ENCODE measurements at regions not wholly inside any gene's neighbourhood (a gene's known extent, or its start where the extent isn't known, plus 50 kb on each side); places are given as distances from the start of the nearest gene placed in this dataset.
A peak's percentile ranks its signal among the peaks of the same experiment; 100 is the strongest.

DNA sequence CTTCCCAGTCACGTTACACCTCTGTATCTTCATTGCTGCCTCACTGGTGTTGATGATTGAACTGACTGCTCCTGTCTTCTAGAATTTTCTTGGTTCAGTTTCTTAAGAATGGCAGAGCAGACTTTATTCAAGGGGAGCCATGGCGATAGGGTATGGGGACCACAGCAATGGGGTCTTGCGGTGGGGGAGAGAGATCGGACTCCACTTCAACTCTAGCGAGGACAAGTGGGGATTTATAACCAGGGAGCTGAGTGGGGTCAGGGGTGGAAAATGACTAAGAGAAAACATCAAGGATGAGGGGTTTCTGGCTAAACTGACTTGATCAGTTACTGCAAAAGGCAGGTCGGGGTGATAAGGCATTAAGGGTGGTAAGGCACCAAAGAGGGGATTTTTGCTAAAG lies 156.4 kb downstream of the CD83 start:
- 96 to 98% methylated on average over 6 of the region's 6 CpGs for WGBS, 2 donors
- DNase-seq (no peak), ATAC-seq (no peak)
- TF ChIP-seq CTCF (IDR thresholded peaks at IDR 0.05), result no peak
- H3K4me1 ChIP-seq, result peaks cover 7 to 48% (median 21%) of the 10 kb centered on the region in 9 donors
- intact Hi-C loops (cut with DNase I), result no loop called here
- no peaks in the 10 kb centered on the region for H3K27me3 ChIP-seq
- H3K27ac ChIP-seq, result no peak overlapping the region
- H3K36me3 ChIP-seq, result no peaks in the 10 kb centered on the region
- H3K9me3 ChIP-seq, result no peaks in the 10 kb centered on the region
- H3K4me3 ChIP-seq, result no peak overlapping the region

GRCh38 chr6:14274546-14275492 lies 157.2 kb downstream of the CD83 start:
- Histone ChIP-seq H3K4me3 (no peak overlapping the region), H3K9me3 (peaks cover 0 to 2% (median 0%) of the 10 kb centered on the region in 11 donors), H3K27ac (peak overlapping the region in 2 of 10 donors; percentile 6 to 43), H3K36me3 (no peaks in the 10 kb centered on the region), H3K4me1 (peaks cover 7 to 48% (median 21%) of the 10 kb centered on the region in 9 donors), H3K27me3 (no peaks in the 10 kb centered on the region)
- WGBS, 2 donors, result 81 to 89% methylated on average over 16 of the region's 16 CpGs
- no peak for TF ChIP-seq CTCF (IDR thresholded peaks at IDR 0.05)
- ATAC-seq (peak in 3 of 8 donors; percentile 25 to 41 (median 36)), DNase-seq (no peak)
- intact Hi-C loops (cut with DNase I), result no loop called here

- H3K27ac ChIP-seq, result peak overlapping the region in 2 of 10 donors; percentile 6 to 43
- peaks cover 7 to 48% (median 21%) of the 10 kb centered on the region in 9 donors for H3K4me1 ChIP-seq
- ATAC-seq (peak; percentile 46 to 93 (median 84)), DNase-seq (peak; percentile 50 to 60)
- peaks cover 0 to 9% (median 0%) of the 10 kb centered on the region in 11 donors for H3K9me3 ChIP-seq
- WGBS, 2 donors, result 42 to 49% methylated on average over 9 of the region's 9 CpGs
- H3K36me3 ChIP-seq, result no peaks in the 10 kb centered on the region
- no peak for TF ChIP-seq CTCF (IDR thresholded peaks at IDR 0.05)
- no peaks in the 10 kb centered on the region for H3K27me3 ChIP-seq
- intact Hi-C loops (cut with DNase I), result no loop called here
- H3K4me3 ChIP-seq, result no peak overlapping the region
These were observed 157.9 kb downstream of the CD83 start for GRCh38 chr6:14275493-14275851.

- TF ChIP-seq CTCF (IDR thresholded peaks at IDR 0.05), result no peak
- H3K4me1 ChIP-seq, result peaks cover 7 to 44% (median 21%) of the 10 kb centered on the region in 9 donors
- intact Hi-C loops (cut with DNase I), result no loop called here
These were observed 158.5 kb downstream of the CD83 start for GRCh38 chr6:14276071-14276470.

More at GRCh38 chr6:14276071-14276470, 158.5 kb downstream of the CD83 start:
- Histone ChIP-seq H3K4me3 (no peak overlapping the region), H3K36me3 (no peaks in the 10 kb centered on the region), H3K27me3 (no peaks in the 10 kb centered on the region), H3K9me3 (peaks cover 0 to 9% (median 0%) of the 10 kb centered on the region in 11 donors), H3K27ac (peak overlapping the region in 1 of 10 donors; percentile 69)
- DNase-seq (no peak), ATAC-seq (peak in 1 of 8 donors; percentile 29)
- 29 to 39% methylated on average over 4 of the region's 4 CpGs for WGBS, 2 donors
